ENCODE measurements at regions not wholly inside any gene's neighbourhood (a gene's known extent, or its start where the extent isn't known, plus 50 kb on each side); places are given as distances from the start of the nearest gene placed in this dataset.
"Not testable (repeated sequence)": the region's sequence is repeated elsewhere in the genome, so short reads cannot be mapped to it uniquely, and the experiment has no call there.

- WGBS, 2 donors, result 14 to 20% methylated on average over 1 of the region's 1 CpG
- no peak overlapping the region for H3K27ac ChIP-seq
- H3K27me3 ChIP-seq, result peaks cover 0 to 13% (median 6%) of the 10 kb centered on the region in 7 donors
- no peaks in the 10 kb centered on the region for H3K4me1 ChIP-seq
- H3K36me3 ChIP-seq, result no peaks in the 10 kb centered on the region
- DNase-seq (no peak), ATAC-seq (no peak)
- intact Hi-C loops (cut with DNase I), result loop anchor here in 1 of 10 donors (10.0 kb wide), 1 partner anchor 59 kb away; no protein-coding TSS in a partner anchor
- no peak for TF ChIP-seq CTCF (IDR thresholded peaks at IDR 0.05)
- H3K4me3 ChIP-seq, result no peak overlapping the region
- peaks cover 0 to 6% (median 0%) of the 10 kb centered on the region in 11 donors for H3K9me3 ChIP-seq
Observed at GRCh38 chr9:21715408-21715807, 87.0 kb upstream of the MTAP start.

GRCh38 chr9:21720758-21721157 lies 81.7 kb upstream of the MTAP start:
- peaks cover 0 to 33% (median 9%) of the 10 kb centered on the region in 7 donors for H3K27me3 ChIP-seq
- WGBS, 2 donors, result 68 to 72% methylated on average over 5 of the region's 5 CpGs
- no peak for TF ChIP-seq CTCF (IDR thresholded peaks at IDR 0.05)
- H3K36me3 ChIP-seq, result no peaks in the 10 kb centered on the region
- DNase-seq (no peak), ATAC-seq (no peak)
- H3K4me3 ChIP-seq, result no peak overlapping the region
- intact Hi-C loops (cut with DNase I), result no loop called here
- no peak overlapping the region for H3K27ac ChIP-seq
- H3K4me1 ChIP-seq, result no peaks in the 10 kb centered on the region
- peaks cover 0 to 6% (median 0%) of the 10 kb centered on the region in 11 donors for H3K9me3 ChIP-seq

- H3K27me3 ChIP-seq, result peaks cover 0 to 13% (median 8%) of the 10 kb centered on the region in 7 donors
- 78 to 84% methylated on average over 9 of the region's 9 CpGs for WGBS, 2 donors
- H3K4me1 ChIP-seq; H3K4me3 ChIP-seq; intact Hi-C loops (cut with DNase I); DNase-seq; H3K36me3 ChIP-seq; ATAC-seq; H3K9me3 ChIP-seq; H3K27ac ChIP-seq: not testable (repeated sequence)
Observed at GRCh38 chr9:21727411-21727810, 75.0 kb upstream of the MTAP start.

- 70 to 75% methylated on average over 5 of the region's 5 CpGs for WGBS, 2 donors
- intact Hi-C loops (cut with DNase I), result no loop called here
- no peak for TF ChIP-seq CTCF (IDR thresholded peaks at IDR 0.05)
- no peaks in the 10 kb centered on the region for H3K36me3 ChIP-seq
- ATAC-seq (no peak), DNase-seq (no peak)
- H3K27ac ChIP-seq, result no peak overlapping the region
- H3K4me3 ChIP-seq, result no peak overlapping the region
- H3K4me1 ChIP-seq, result no peaks in the 10 kb centered on the region
- H3K9me3 ChIP-seq, result no peaks in the 10 kb centered on the region
- H3K27me3 ChIP-seq, result peaks cover 0 to 9% (median 5%) of the 10 kb centered on the region in 7 donors
Observed at GRCh38 chr9:21728781-21729180, 73.7 kb upstream of the MTAP start.

GRCh38 chr9:21729648-21730047 lies 72.8 kb upstream of the MTAP start:
- no peak for TF ChIP-seq CTCF (IDR thresholded peaks at IDR 0.05)
- Histone ChIP-seq H3K36me3 (no peaks in the 10 kb centered on the region), H3K27me3 (peaks cover 0 to 5% (median 0%) of the 10 kb centered on the region in 7 donors), H3K27ac (no peak overlapping the region), H3K4me1 (no peaks in the 10 kb centered on the region), H3K9me3 (no peaks in the 10 kb centered on the region), H3K4me3 (no peak overlapping the region)
- WGBS, 2 donors, result 49 to 59% methylated on average over 2 of the region's 2 CpGs
- DNase-seq (no peak), ATAC-seq (no peak)
- intact Hi-C loops (cut with DNase I), result loop anchor here in 1 of 10 donors (10.0 kb wide), 1 partner anchor 55 kb away; no protein-coding TSS in a partner anchor

Measured in heart right ventricle (tissue), 16 donors.